ENCODE measurements at regions not wholly inside any gene's neighbourhood (a gene's known extent, or its start where the extent isn't known, plus 50 kb on each side); places are given as distances from the start of the nearest gene placed in this dataset.

GRCh38 chr13:107456431-107456830 lies 758.9 kb downstream of the LIG4 start:
- Mint-ChIP-seq H3K27me3 (no peaks in the 10 kb centered on the region), H3K4me1 (ENCODE audit: low read depth) (no peaks in the 10 kb centered on the region), H3K9me3 (peaks cover 10% of the 10 kb centered on the region), H3K4me3 (no peak overlapping the region), H3K27ac (no peak overlapping the region), H3K36me3 (ENCODE audit: low read depth) (no peaks in the 10 kb centered on the region)
- Histone ChIP-seq H3K4me1 (ENCODE audit: insufficient read depth, low read length) (no peaks in the 10 kb centered on the region), H3K4me3 (ENCODE audit: low read length) (no peak overlapping the region), H3K27ac (ENCODE audit: low read depth in 1 of 2, low read length in 2 of 2) (no peak overlapping the region), H3K9me3 (ENCODE audit: control insufficient read depth in 1 of 2, insufficient read depth in 1 of 2, low read length in 2 of 2) (peaks cover 0 to 8% of the 10 kb centered on the region in 2 experiments), H3K36me3 (ENCODE audit: insufficient read depth, low read length) (no peaks in the 10 kb centered on the region), H3K27me3 (ENCODE audit: control insufficient read depth in 1 of 2, insufficient read depth in 2 of 2, low read length in 2 of 2) (no peaks in the 10 kb centered on the region)
- TF ChIP-seq, protein P1, sequence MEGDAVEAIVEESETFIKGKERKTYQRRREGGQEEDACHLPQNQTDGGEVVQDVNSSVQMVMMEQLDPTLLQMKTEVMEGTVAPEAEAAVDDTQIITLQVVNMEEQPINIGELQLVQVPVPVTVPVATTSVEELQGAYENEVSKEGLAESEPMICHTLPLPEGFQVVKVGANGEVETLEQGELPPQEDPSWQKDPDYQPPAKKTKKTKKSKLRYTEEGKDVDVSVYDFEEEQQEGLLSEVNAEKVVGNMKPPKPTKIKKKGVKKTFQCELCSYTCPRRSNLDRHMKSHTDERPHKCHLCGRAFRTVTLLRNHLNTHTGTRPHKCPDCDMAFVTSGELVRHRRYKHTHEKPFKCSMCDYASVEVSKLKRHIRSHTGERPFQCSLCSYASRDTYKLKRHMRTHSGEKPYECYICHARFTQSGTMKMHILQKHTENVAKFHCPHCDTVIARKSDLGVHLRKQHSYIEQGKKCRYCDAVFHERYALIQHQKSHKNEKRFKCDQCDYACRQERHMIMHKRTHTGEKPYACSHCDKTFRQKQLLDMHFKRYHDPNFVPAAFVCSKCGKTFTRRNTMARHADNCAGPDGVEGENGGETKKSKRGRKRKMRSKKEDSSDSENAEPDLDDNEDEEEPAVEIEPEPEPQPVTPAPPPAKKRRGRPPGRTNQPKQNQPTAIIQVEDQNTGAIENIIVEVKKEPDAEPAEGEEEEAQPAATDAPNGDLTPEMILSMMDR (IDR thresholded peaks at IDR 0.05) = no peak
- CTCF ChIA-PET = no interaction called here
- intact Hi-C loops (cut with DNase I, micrococcal nuclease) = no loop called here
- no peak for ATAC-seq (ENCODE audit: poor library complexity)
- no peak for DNase-seq
- POLR2A ChIA-PET = no interaction called here

DNA sequence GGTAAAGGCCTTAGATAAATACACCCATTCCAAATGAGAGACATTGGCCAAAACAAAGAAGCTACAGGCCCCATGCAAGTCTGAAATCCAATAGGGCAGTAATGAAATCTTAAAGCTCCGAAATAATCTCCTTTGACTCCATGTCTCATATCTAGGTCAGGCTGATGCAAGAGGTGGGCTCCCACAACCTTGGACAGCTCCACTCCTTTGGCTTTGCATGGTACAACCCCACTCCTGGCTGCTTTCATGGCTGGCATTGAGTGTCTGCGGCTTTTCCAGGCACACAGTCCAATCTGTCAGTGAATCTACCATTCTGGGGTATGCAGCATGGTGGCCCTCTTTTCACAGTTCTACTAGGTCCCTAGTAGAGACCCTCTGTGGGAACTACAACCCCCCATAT lies 762.5 kb downstream of the LIG4 start:
- ATAC-seq (ENCODE audit: poor library complexity) (no peak), DNase-seq (no peak)
- CTCF ChIA-PET = no interaction called here
- no peaks in the 10 kb centered on the region for H3K27me3 ChIP-seq (ENCODE audit: control insufficient read depth in 1 of 2, insufficient read depth in 2 of 2, low read length in 2 of 2)
- no peak overlapping the region for H3K4me3 ChIP-seq (ENCODE audit: low read length)
- no peak overlapping the region for H3K27ac ChIP-seq (ENCODE audit: low read depth in 1 of 2, low read length in 2 of 2)
- H3K27ac Mint-ChIP-seq = no peak overlapping the region
- peaks cover 10% of the 10 kb centered on the region for H3K9me3 Mint-ChIP-seq
- no peaks in the 10 kb centered on the region for H3K36me3 Mint-ChIP-seq (ENCODE audit: low read depth)
- no peaks in the 10 kb centered on the region for H3K4me1 ChIP-seq (ENCODE audit: insufficient read depth, low read length)
- H3K4me1 Mint-ChIP-seq (ENCODE audit: low read depth) = no peaks in the 10 kb centered on the region
- no peak overlapping the region for H3K4me3 Mint-ChIP-seq
- peaks cover 0 to 9% of the 10 kb centered on the region in 2 experiments for H3K9me3 ChIP-seq (ENCODE audit: control insufficient read depth in 1 of 2, insufficient read depth in 1 of 2, low read length in 2 of 2)
- POLR2A ChIA-PET = no interaction called here
- intact Hi-C loops (cut with DNase I, micrococcal nuclease) = no loop called here
- no peaks in the 10 kb centered on the region for H3K36me3 ChIP-seq (ENCODE audit: insufficient read depth, low read length)
- no peaks in the 10 kb centered on the region for H3K27me3 Mint-ChIP-seq
- TF ChIP-seq, protein P1 (IDR thresholded peaks at IDR 0.05) = no peak

DNA sequence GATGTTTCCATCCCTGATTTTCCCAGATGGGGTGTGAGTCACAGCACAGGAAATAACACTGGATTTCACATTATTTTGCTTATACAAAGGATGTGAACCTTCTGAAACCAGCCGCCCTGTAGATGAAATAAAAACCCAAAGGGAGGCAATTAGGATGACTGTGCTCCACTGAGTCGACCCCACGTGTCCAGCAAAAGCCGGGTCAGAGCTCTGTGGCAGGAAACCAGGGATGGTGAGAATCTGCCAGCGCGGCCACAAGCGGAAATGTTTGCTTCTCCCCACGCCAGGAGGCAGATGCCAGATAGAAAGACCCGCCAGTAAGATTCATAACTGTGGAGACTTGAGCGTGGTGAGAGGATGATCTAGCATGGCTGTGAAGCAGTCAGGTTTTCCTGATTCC lies 764.4 kb downstream of the LIG4 start:
- Histone ChIP-seq H3K4me3 (ENCODE audit: low read length) (no peak overlapping the region), H3K4me1 (ENCODE audit: insufficient read depth, low read length) (no peaks in the 10 kb centered on the region), H3K27ac (ENCODE audit: low read depth in 1 of 2, low read length in 2 of 2) (no peak overlapping the region), H3K27me3 (ENCODE audit: control insufficient read depth in 1 of 2, insufficient read depth in 2 of 2, low read length in 2 of 2) (no peaks in the 10 kb centered on the region), H3K9me3 (ENCODE audit: control insufficient read depth in 1 of 2, insufficient read depth in 1 of 2, low read length in 2 of 2) (peaks cover 0 to 11% of the 10 kb centered on the region in 2 experiments), H3K36me3 (ENCODE audit: insufficient read depth, low read length) (no peaks in the 10 kb centered on the region)
- TF ChIP-seq, protein P1 (IDR thresholded peaks at IDR 0.05) = no peak
- Mint-ChIP-seq H3K4me3 (no peak overlapping the region), H3K27ac (no peak overlapping the region), H3K9me3 (peaks cover 10% of the 10 kb centered on the region), H3K27me3 (no peaks in the 10 kb centered on the region), H3K36me3 (ENCODE audit: low read depth) (no peaks in the 10 kb centered on the region), H3K4me1 (ENCODE audit: low read depth) (no peaks in the 10 kb centered on the region)
- ATAC-seq (ENCODE audit: poor library complexity) (no peak), DNase-seq (no peak)
- ChIA-PET POLR2A (no interaction called here), CTCF (no interaction called here)
- intact Hi-C loops (cut with DNase I, micrococcal nuclease) = no loop called here

Measured in CD4-positive, alpha-beta T cell (primary cell).